ENCODE measurements at regions not wholly inside any gene's neighbourhood (a gene's known extent, or its start where the extent isn't known, plus 50 kb on each side); places are given as distances from the start of the nearest gene placed in this dataset.

- TF ChIP-seq POLR2AphosphoS5 (IDR thresholded peaks at IDR 0.05; ENCODE audit: insufficient read depth in 1 of 2, low read depth in 1 of 2) (no peak), CTCF (IDR thresholded peaks at IDR 0.05) (no peak)
Observed at GRCh38 chr3:28138043-28138610, 103.3 kb upstream of the CMC1 start.
